H9 (cell line): ENCODE measurements at regions not wholly inside any gene's neighbourhood (a gene's known extent, or its start where the extent isn't known, plus 50 kb on each side); places are given as distances from the start of the nearest gene placed in this dataset.

Source experiments
- DNase-seq: peaks from one replicate; pipeline ENCODE4 v3.0.0-alpha.2; 2017
- H2AFZ ChIP-seq: one replicate; pipeline ENCODE4 v1.6.1; 2013; ENCODE audit warnings: mild to moderate bottlenecking, low read length, control low read depth, moderate library complexity
- H2AK5ac ChIP-seq: 2 replicates; pipeline ENCODE4 v1.6.1; 2013; ENCODE audit warnings: low read length, control low read depth, mixed read lengths; ENCODE audit not compliant: insufficient read length
- H2BK120ac ChIP-seq: one replicate; pipeline ENCODE4 v1.6.1; 2013; ENCODE audit warnings: low read depth, mild to moderate bottlenecking, low read length, control low read depth, inconsistent platforms; ENCODE audit not compliant: poor library complexity, severe bottlenecking
- H2BK12ac ChIP-seq: 2 replicates; pipeline ENCODE4 v1.6.1; 2013; ENCODE audit warnings: low read length, control low read depth, mixed read lengths, low read depth; ENCODE audit not compliant: insufficient read length
- H2BK15ac ChIP-seq: 2 replicates; pipeline ENCODE4 v1.6.1; 2013; ENCODE audit warnings: low read depth, low read length, control low read depth
- H2BK20ac ChIP-seq: one replicate; pipeline ENCODE4 v1.6.1; 2013; ENCODE audit warnings: low read depth, mild to moderate bottlenecking, low read length, control low read depth, inconsistent platforms; ENCODE audit not compliant: poor library complexity, severe bottlenecking
- H2BK5ac ChIP-seq: 2 replicates; pipeline ENCODE4 v1.6.1; 2013; ENCODE audit warnings: low read length, control low read depth, mixed read lengths; ENCODE audit not compliant: insufficient read length
- H3K14ac ChIP-seq: 2 replicates; pipeline ENCODE4 v1.6.1; 2013; ENCODE audit warnings: low read length, control low read depth; ENCODE audit not compliant: insufficient read depth
- H3K18ac ChIP-seq: 2 replicates; pipeline ENCODE4 v1.6.1; 2013; ENCODE audit warnings: low read depth, mild to moderate bottlenecking, mixed read lengths, low read length, control low read depth; ENCODE audit not compliant: insufficient read length
- H3K23ac ChIP-seq: 2 replicates; pipeline ENCODE4 v1.6.1; 2013; ENCODE audit warnings: low read length, control low read depth, mixed read lengths, low read depth; ENCODE audit not compliant: insufficient read length
- H3K23me2 ChIP-seq: 2 replicates; pipeline ENCODE4 v1.6.1; 2013; ENCODE audit warnings: low read depth, mild to moderate bottlenecking, mixed read lengths, low read length, control low read depth; ENCODE audit not compliant: insufficient read length, poor library complexity, severe bottlenecking
- H3K27ac ChIP-seq: 2 replicates; pipeline ENCODE4 v1.5.1; 2013; ENCODE audit warnings: low read length, control low read depth, mixed read lengths, low read depth; ENCODE audit not compliant: insufficient read length
- H3K27me3 ChIP-seq: 2 replicates; pipeline ENCODE4 v1.6.1; 2013; ENCODE audit warnings: low read length, control low read depth, inconsistent platforms; ENCODE audit not compliant: insufficient read depth
- H3K4ac ChIP-seq: 2 replicates; pipeline ENCODE4 v1.6.1; 2013; ENCODE audit warnings: low read depth, mild to moderate bottlenecking, control low read depth, inconsistent platforms, low read length, moderate library complexity
- H3K4me1 ChIP-seq: 2 replicates; pipeline ENCODE4 v1.6.1; 2013; ENCODE audit warnings: low read length, control low read depth, inconsistent platforms; ENCODE audit not compliant: insufficient read depth
- H3K4me2 ChIP-seq: 2 replicates; pipeline ENCODE4 v1.6.1; 2013; ENCODE audit warnings: low read length, control low read depth, mixed read lengths; ENCODE audit not compliant: insufficient read length, insufficient read depth
- H3K56ac ChIP-seq: 2 replicates; pipeline ENCODE4 v1.6.1; 2013; ENCODE audit warnings: low read depth, mild to moderate bottlenecking, mixed read lengths, low read length, control low read depth; ENCODE audit not compliant: insufficient read length
- H3K79me1 ChIP-seq: 2 replicates; pipeline ENCODE4 v1.6.1; 2013; ENCODE audit warnings: low read depth, mild to moderate bottlenecking, moderate library complexity, low read length, control low read depth, inconsistent platforms; ENCODE audit not compliant: insufficient read depth, poor library complexity, severe bottlenecking
- H3K79me2 ChIP-seq: 2 replicates; pipeline ENCODE4 v1.6.1; 2013; ENCODE audit warnings: low read length, control low read depth, inconsistent platforms; ENCODE audit not compliant: insufficient read depth
- H3K9ac ChIP-seq: 2 replicates; pipeline ENCODE4 v1.6.1; 2013; ENCODE audit warnings: low read length, control low read depth, mixed read lengths; ENCODE audit not compliant: insufficient read length; ENCODE audit errors: extremely low read depth
- H3K9me3 ChIP-seq: one replicate; pipeline ENCODE4 v1.6.1; 2013; ENCODE audit warnings: low read depth, low read length, inconsistent platforms; ENCODE audit not compliant: control insufficient read depth
- H3T11ph ChIP-seq: one replicate; pipeline ENCODE4 v1.6.1; 2013; ENCODE audit warnings: mild to moderate bottlenecking, low read length, control low read depth, inconsistent platforms
- H4K20me1 ChIP-seq: one replicate; pipeline ENCODE4 v1.6.1; 2013; ENCODE audit not compliant: control insufficient read depth, insufficient read length, insufficient read depth
- H4K5ac ChIP-seq: 2 replicates; pipeline ENCODE4 v1.6.1; 2013; ENCODE audit warnings: low read depth, mild to moderate bottlenecking, mixed read lengths, low read length, control low read depth; ENCODE audit not compliant: insufficient read length
- H4K8ac ChIP-seq: replicated peaks from 2 replicates; pipeline ENCODE4 v1.6.1; 2013; ENCODE audit warnings: low read length, control low read depth, mixed read lengths, low read depth; ENCODE audit not compliant: insufficient read length
- H4K91ac ChIP-seq: 2 replicates; pipeline ENCODE4 v1.6.1; 2013; ENCODE audit warnings: low read depth, mild to moderate bottlenecking, moderate library complexity, mixed read lengths, low read length, control low read depth; ENCODE audit not compliant: insufficient read length
- H3K27ac Mint-ChIP-seq, 3 experiments: 2 replicates in 2 of 3; 3 replicates in 1 of 3; pipeline ENCODE4 v1.8.0; 2020 to 2021; ENCODE audit warnings: mixed read lengths in 3 of 3, mild to moderate bottlenecking in 1 of 3, moderate library complexity in 1 of 3
- H3K27me3 Mint-ChIP-seq: 2 replicates; pipeline ENCODE4 v1.8.0; 2021; ENCODE audit warnings: low read depth, mild to moderate bottlenecking, moderate library complexity, mixed read lengths
- H3K36me3 Mint-ChIP-seq, 3 experiments: 2 replicates in 2 of 3; 3 replicates in 1 of 3; pipeline ENCODE4 v1.8.0; 2020 to 2021; ENCODE audit warnings: low read depth in 3 of 3, mixed read lengths in 3 of 3; ENCODE audit not compliant: insufficient read depth in 1 of 3
- H3K4me1 Mint-ChIP-seq, 2 experiments: 2 replicates each; pipeline ENCODE4 v1.8.0; 2020; ENCODE audit warnings: mixed read lengths in 2 of 2
- H3K4me3 Mint-ChIP-seq, 2 experiments: 2 replicates in 1 of 2; 3 replicates in 1 of 2; pipeline ENCODE4 v1.8.0; 2020 to 2021; ENCODE audit warnings: mild to moderate bottlenecking in 2 of 2, mixed read lengths in 2 of 2, moderate library complexity in 1 of 2
- H3K9me3 Mint-ChIP-seq, 2 experiments: 2 replicates in 1 of 2; 3 replicates in 1 of 2; pipeline ENCODE4 v1.8.0; 2020; ENCODE audit warnings: mild to moderate bottlenecking in 2 of 2, mixed read lengths in 2 of 2, moderate library complexity in 1 of 2
- CTCF ChIP-seq: fragments of 200-600 bp; sonication (generic); conservative IDR thresholded peaks from 3 replicates; pipeline ENCODE4 v1.8.0; 2021; ENCODE audit warnings: antibody characterized with exemption, mild to moderate bottlenecking

GRCh38 chr4:124783847-124784246, 71.3 kb upstream of the ANKRD50 start:
- Histone ChIP-seq H3K14ac (no peak overlapping the region), H3K79me2 (no peaks in the 10 kb centered on the region), H3K4me1 (no peaks in the 10 kb centered on the region), H2BK12ac (no peak overlapping the region), H3K9ac (no peak overlapping the region), H2AFZ (no peak overlapping the region), H3K79me1 (no peaks in the 10 kb centered on the region), H2BK15ac (no peak overlapping the region), H4K5ac (no peak overlapping the region), H4K20me1 (no peaks in the 10 kb centered on the region), H2BK5ac (no peak overlapping the region), H3T11ph (no peak overlapping the region), H3K27ac (no peak overlapping the region), H2AK5ac (no peak overlapping the region), H3K23me2 (no peaks in the 10 kb centered on the region), H3K9me3 (no peaks in the 10 kb centered on the region), H4K91ac (no peak overlapping the region), H4K8ac (no peak overlapping the region), H2BK120ac (no peak overlapping the region), H2BK20ac (no peak overlapping the region), H3K18ac (no peak overlapping the region), H3K23ac (no peak overlapping the region), H3K56ac (no peak overlapping the region), H3K4me2 (no peak overlapping the region), H3K27me3 (no peaks in the 10 kb centered on the region), H3K4ac (no peak overlapping the region)
- no peak for TF ChIP-seq CTCF
- Mint-ChIP-seq H3K4me3 (no peak overlapping the region), H3K27ac (no peak overlapping the region), H3K27me3 (no peaks in the 10 kb centered on the region), H3K36me3 (peaks cover 2 to 5% (median 3%) of the 10 kb centered on the region in 3 experiments; a peak in 5 of 7 replicates), H3K4me1 (peaks cover 2 to 7% of the 10 kb centered on the region in 2 experiments; a peak in 2 of 4 replicates), H3K9me3 (peaks cover 3 to 6% of the 10 kb centered on the region in 2 experiments; a peak in 3 of 5 replicates)
- no peak for DNase-seq
